NCI-H146 (cell line): ENCODE measurements at regions not wholly inside any gene's neighbourhood (a gene's known extent, or its start where the extent isn't known, plus 50 kb on each side); places are given as distances from the start of the nearest gene placed in this dataset.
A peak's percentile ranks its signal among the peaks of the same experiment; 100 is the strongest.
"Not testable (repeated sequence)": the region's sequence is repeated elsewhere in the genome, so short reads cannot be mapped to it uniquely, and the experiment has no call there.

Source experiments
- DNase-seq: peaks from one replicate; lab custom pipeline; 2025; lab: John Stamatoyannopoulos, UW

GRCh38 chr11:28890601-28891040 lies 782.4 kb downstream of the METTL15 start:
- DNase-seq, result not testable (repeated sequence)

GRCh38 chr11:28887681-28888080 lies 779.5 kb downstream of the METTL15 start:
- no peak for DNase-seq

DNA sequence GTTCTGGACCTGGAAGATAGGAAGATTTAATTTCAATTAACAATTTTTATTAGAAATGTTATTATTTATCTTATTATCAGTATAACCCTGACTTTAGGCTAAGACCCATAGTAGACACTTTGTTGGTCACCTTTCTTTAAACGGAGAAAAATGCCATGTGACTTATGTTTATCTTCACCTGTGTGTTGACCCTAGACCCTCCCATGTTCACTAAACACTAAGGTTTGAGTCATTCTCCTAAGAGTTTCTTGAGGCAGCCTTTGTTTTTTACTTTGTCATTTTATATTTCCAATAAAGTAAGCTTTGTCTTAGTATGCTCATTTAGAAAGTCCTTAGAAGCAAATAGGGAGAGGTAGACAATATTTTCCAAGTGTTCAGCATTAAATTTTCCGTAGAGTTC lies 771.7 kb downstream of the METTL15 start:
- no peak for DNase-seq

DNA sequence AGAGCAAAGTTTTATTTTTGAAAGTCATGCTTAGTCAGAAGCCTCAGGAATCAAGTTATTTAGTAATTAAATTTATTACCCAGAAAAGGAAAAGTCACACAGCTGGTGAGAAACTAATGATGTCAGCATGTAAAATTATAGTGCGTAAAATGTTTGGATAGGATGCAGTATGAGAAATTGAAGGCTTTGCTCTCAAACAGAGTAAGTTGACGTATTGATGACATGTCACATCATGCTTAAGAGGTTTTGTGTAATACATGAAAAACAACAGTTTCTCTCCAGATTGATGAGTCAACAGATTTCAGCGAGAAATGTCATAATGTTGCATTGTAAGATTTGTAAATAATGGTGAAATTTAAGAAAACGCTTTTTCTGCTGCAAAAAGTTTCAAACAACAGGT lies 769.8 kb downstream of the METTL15 start:
- DNase-seq, result no peak

- no peak for DNase-seq
Measured at GRCh38 chr11:28877340-28877739, 769.2 kb downstream of the METTL15 start.

DNA sequence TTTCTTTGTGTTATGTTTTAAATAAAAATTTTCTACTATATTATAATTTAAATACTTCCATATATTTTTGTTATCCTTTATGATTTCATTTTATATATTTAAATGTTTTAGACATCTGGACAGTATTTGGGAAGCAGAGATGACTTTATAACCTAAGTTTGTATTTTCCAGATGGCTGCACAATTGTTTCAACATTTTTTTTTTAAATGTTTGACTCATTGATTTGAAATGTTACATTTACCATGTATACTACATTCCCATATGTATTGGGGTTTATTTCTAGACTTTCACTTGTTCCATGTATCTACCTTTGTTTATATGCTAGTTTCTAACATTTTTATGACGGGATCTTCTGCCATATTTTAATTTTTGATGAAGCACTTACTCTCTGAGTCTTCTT lies 766.5 kb downstream of the METTL15 start:
- no peak for DNase-seq

DNA sequence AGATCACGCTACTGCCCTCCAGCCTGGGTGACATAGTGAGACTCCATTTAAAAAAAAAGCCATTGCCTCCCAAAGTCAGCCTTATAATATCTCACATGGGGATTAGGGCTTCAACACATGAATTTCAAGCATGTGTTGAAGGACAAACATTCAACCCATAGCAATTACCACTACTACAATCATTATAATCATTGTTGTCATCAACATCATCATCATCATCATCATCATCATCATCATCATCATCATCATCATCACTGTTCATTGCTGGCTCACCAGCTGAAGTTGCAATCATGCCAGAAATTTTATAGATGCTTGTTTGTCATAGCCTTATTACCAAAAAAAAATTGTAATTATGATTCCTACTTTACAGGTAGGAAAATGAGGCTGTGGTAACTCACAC lies 762.9 kb downstream of the METTL15 start:
- no peak for DNase-seq

DNA sequence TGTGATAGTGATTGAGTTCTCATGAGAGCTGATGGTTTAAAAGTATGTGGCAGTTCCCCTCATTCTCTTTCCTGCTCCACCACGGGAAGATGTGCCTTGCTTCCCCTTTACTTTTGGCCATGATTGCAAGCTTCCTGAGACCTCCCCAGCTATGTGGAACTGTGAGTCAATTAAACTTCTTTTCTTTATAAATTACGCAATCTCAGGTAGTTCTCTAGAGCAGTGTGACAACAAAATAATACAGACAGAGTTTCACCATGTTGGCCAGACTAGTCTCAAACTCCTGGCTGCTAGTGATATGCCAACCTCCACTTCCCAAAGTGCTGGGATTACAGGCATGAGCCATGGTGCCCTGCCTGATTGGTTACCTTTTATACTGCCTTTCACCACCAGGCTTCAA lies 755.2 kb downstream of the METTL15 start:
- no peak for DNase-seq

GRCh38 chr11:28860893-28861292 lies 752.7 kb downstream of the METTL15 start:
- no peak for DNase-seq

GRCh38 chr11:28858076-28858475 lies 749.9 kb downstream of the METTL15 start:
- no peak for DNase-seq

DNA sequence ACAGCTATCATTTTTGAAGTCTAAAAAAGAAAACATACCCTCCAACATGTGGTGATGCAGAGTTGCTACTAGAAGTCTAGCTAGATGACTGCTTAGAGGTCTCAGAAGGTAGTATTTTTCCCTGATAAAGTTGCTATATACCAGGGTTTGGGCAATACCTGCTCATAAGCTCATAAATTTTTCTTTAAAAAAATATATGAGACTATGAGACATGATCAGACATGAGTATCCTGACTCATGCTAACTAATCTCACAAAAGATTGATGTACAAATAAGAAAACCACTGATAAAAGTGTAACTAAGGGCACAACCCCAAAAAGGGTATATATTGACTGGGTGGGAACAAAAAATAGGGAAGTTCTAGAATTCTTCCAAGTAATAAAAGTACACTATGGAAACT lies 740.9 kb downstream of the METTL15 start:
- no peak for DNase-seq

GRCh38 chr11:28842716-28843115 lies 734.5 kb downstream of the METTL15 start:
- DNase-seq, result no peak

DNA sequence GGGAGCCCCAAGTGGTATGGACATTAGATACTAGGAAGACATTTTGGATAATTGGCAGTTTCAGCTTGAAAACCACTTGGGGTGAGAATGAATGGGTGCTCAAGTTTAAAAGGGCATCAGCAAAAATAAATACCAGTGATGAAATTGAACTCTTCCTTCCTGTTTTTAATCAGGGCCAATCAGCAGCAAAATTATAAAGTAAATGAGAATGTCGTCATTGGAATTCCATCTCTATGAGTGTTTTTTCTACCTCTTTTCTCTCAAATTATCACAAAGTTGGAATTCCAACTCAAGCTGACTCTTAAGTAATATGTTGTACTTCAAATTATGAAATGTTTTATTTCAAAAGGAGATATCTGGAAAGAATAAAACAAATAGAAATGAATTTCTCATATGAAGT lies 730.6 kb downstream of the METTL15 start:
- DNase-seq, result no peak

- DNase-seq, result no peak
Measured at GRCh38 chr11:28837599-28837998, 729.4 kb downstream of the METTL15 start.

- peak; percentile 65 for DNase-seq
Measured at GRCh38 chr11:28836285-28837081, 728.3 kb downstream of the METTL15 start.

- peak; percentile 19 for DNase-seq
Measured at GRCh38 chr11:28835790-28836189, 727.6 kb downstream of the METTL15 start.

DNA sequence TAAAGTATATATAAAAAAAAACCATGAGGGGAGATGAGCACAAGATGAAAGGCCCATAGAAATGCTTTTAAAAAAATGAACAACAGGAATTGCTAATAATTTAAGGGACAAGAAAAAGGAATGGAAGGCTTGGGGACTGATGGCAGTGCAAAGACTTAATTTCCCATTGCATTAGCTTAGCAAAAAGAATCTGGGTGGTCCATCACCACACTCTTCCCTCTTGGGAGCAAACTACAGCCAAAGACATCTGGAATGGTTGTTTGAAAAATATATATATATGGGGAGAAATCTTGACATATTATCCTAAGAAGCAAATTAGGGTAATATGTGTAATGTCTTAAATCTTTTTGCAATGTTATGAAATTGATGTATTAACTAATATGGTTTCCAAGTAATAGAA lies 727.1 kb downstream of the METTL15 start:
- DNase-seq, result no peak

DNA sequence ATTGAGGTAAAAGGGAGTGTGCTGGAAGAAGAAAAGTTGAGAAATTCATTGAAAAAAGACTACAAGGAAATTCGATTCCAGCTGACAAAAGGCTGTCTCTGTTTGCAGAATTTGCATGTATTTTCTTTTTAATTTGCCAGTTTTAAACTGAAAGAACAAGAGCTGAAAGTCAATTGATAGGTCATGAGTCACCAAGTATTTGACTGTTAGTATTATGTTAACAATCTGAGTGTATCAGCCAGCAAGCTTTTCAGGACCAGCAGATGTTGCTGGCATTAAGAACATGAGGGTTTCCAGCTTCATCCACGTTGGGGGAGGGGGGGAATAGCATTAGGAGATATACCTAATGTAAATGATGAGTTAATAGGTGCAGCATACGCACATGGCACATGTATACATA lies 726.7 kb downstream of the METTL15 start:
- DNase-seq, result peak; percentile 1

- DNase-seq, result no peak
Measured at GRCh38 chr11:28833670-28834069, 725.5 kb downstream of the METTL15 start.

GRCh38 chr11:28833169-28833568 lies 725.0 kb downstream of the METTL15 start:
- DNase-seq, result no peak

DNA sequence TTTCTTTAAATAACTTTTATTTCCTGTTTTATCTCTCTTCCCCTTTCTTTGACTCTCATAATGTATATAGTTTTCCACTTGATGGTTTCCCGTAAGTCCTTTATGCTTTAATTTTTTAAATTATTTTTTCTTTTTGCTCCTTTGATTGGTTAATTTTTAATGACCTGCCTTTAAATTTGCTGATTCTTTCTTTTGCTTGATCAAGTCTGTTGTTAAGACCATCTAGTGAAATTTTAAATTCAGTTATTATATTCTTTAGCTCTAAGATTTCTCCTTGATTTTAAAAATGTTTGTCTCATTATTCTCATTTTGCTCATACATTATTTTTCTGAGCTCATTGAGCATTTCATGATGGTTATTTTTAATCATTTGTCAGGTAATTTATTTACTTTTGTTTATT lies 718.6 kb downstream of the METTL15 start:
- no peak for DNase-seq

DNA sequence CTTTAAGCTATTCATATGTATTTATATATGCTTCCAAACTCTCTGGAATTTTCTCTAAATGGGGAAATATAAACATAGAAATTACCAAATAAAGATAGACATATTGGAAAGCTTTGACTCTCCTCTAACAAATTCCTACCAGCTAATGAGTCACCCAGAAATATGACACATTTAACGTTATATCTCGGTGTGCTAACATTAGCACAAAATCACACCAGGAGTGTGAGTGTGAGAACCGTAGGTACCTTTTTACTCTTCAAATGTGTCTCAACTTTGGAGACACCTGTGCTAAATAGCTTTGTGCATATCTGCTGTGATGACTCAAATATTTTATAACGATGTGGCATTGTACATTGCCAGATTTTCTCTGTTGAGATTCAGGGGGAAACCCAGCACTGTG lies 714.4 kb downstream of the METTL15 start:
- DNase-seq, result no peak

GRCh38 chr11:28820296-28820989 lies 712.3 kb downstream of the METTL15 start:
- DNase-seq, result no peak

DNA sequence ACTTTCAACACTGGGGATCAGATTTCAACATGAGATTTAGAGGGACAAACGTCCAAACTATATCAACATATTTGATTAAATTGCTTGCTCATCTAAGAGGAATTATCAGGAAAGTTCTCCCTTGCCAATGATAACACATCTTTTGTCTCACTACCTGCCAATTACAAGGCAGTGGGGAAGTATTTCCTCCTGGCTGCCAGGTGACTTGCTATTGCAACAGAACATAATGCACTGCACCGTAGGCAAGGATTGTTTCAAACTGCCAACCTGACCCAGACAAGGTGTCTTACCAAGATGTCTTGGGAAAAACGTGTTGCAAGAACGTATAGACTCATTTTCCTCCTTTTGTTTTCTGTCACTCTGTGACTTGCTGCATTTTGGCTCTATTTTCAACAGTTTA lies 711.6 kb downstream of the METTL15 start:
- no peak for DNase-seq
